Gastroesophageal sphincter (tissue), 3 donors: ENCODE measurements at regions not wholly inside any gene's neighbourhood (a gene's known extent, or its start where the extent isn't known, plus 50 kb on each side); places are given as distances from the start of the nearest gene placed in this dataset.

ENCODE experiments used
- POLR2A ChIP-seq, 2 donors: fragments of 450-650 bp; IDR thresholded peaks; one replicate each; pipeline ENCODE4 v1.6.1; 2017; ENCODE audit warnings: antibody characterized with exemption in 2 of 2, mild to moderate bottlenecking in 2 of 2, moderate library complexity in 1 of 2
- POLR2AphosphoS5 ChIP-seq: sonication (generic); formaldehyde crosslinking; IDR thresholded peaks from one replicate; pipeline ENCODE4 v1.6.1; 2017; ENCODE audit warnings: antibody characterized with exemption
- TF ChIP-seq, protein P1 (sequence below), 4 experiments: fragments of 200-600 bp in 2 of 4; fragments of 450-650 bp in 2 of 4; sonication (generic) in 1 of 4; IDR thresholded peaks; one replicate each; pipeline ENCODE4 v1.5.1; 2017 to 2019; ENCODE audit warnings: antibody characterized with exemption in 4 of 4, mild to moderate bottlenecking in 2 of 4, moderate library complexity in 2 of 4

DNA sequence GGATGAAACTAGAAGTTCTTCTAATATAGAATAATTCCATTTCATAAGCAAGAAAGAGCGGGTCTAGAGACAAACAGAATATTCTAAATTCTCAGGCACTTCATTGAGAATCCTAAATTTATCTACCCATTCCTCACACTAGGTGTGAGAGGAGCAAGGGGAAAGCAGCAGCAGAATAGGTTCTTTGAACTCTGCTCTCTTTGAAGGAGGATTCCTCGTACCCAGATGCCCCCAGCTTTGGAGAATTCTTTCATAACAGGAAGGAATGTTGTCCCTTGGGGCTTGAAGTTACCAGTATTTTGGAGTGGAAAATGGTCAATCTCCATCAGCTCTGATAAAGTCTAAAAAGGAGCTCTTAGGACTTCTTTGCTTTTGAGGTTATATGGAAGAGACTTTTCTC is 59.7 kb upstream of the RASGEF1B start:
- TF ChIP-seq, protein P1, sequence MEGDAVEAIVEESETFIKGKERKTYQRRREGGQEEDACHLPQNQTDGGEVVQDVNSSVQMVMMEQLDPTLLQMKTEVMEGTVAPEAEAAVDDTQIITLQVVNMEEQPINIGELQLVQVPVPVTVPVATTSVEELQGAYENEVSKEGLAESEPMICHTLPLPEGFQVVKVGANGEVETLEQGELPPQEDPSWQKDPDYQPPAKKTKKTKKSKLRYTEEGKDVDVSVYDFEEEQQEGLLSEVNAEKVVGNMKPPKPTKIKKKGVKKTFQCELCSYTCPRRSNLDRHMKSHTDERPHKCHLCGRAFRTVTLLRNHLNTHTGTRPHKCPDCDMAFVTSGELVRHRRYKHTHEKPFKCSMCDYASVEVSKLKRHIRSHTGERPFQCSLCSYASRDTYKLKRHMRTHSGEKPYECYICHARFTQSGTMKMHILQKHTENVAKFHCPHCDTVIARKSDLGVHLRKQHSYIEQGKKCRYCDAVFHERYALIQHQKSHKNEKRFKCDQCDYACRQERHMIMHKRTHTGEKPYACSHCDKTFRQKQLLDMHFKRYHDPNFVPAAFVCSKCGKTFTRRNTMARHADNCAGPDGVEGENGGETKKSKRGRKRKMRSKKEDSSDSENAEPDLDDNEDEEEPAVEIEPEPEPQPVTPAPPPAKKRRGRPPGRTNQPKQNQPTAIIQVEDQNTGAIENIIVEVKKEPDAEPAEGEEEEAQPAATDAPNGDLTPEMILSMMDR (IDR thresholded peaks at IDR 0.05), result no peak
- TF ChIP-seq POLR2A (IDR thresholded peaks at IDR 0.05), result no peak
- no peak for TF ChIP-seq POLR2AphosphoS5
